HCT116 (cell line): ENCODE measurements at regions not wholly inside any gene's neighbourhood (a gene's known extent, or its start where the extent isn't known, plus 50 kb on each side); places are given as distances from the start of the nearest gene placed in this dataset.

Experiments
- EZH2 ChIP-seq: fragments of 200-600 bp; sonication (generic); IDR thresholded peaks from 2 replicates; pipeline ENCODE4 v1.6.1; 2017; ENCODE audit warnings: antibody characterized with exemption, mixed run types
- JUND ChIP-seq: IDR thresholded peaks from 2 replicates; pipeline ENCODE4 v1.6.1; 2012
- POLR2A ChIP-seq: IDR thresholded peaks from 2 replicates; pipeline ENCODE4 v1.7.0; 2011; ENCODE audit warnings: borderline replicate concordance; ENCODE audit not compliant: insufficient read depth, insufficient read length; ENCODE audit errors: extremely low read depth
- POLR2AphosphoS5 ChIP-seq: IDR thresholded peaks from 2 replicates; pipeline ENCODE4 v1.6.1; 2011; ENCODE audit warnings: mild to moderate bottlenecking, low read depth, low read length, moderate library complexity
- RAD21 ChIP-seq: IDR thresholded peaks from 2 replicates; pipeline ENCODE4 v1.6.1; 2012; ENCODE audit warnings: low read depth, mild to moderate bottlenecking
- TF ChIP-seq, protein P1 (sequence below), 3 experiments: fragments of 200-600 bp in 1 of 3; sonication (generic) in 1 of 3; IDR thresholded peaks in 2 of 3; conservative IDR thresholded peaks in 1 of 3; 2 replicates each; pipeline ENCODE4 v1.5.1; 2012 to 2017; ENCODE audit warnings: low read depth in 2 of 3, low read length in 2 of 3, antibody characterized with exemption in 1 of 3, borderline replicate concordance in 1 of 3, control low read depth in 1 of 3, mild to moderate bottlenecking in 1 of 3, mixed read lengths in 1 of 3, mixed run types in 1 of 3, moderate library complexity in 1 of 3; ENCODE audit not compliant: insufficient read depth in 1 of 3

DNA sequence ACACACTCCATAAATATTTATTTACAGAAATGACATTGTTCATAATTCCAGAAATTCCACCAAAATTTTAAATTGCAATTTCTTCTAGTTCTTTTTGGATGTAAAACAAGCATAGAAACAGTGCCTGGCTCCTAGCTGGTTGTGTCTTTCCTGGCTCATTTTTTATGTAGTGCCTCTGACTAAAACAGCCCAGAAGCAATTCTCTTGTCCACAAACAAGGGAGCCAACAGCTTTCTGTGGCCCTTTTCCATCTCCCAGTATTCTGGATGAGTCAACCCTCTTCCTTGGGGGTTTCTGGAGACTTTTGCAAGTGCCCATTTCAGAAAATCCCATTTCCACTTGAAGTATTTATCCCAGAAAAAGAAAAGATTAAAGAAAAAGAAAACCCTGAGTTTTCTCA lies 141.4 kb downstream of the PHLDA1 start:
- TF ChIP-seq POLR2AphosphoS5 (no peak), EZH2 (no peak), POLR2A (no peak), RAD21 (no peak), JUND (no peak)
- TF ChIP-seq, protein P1, sequence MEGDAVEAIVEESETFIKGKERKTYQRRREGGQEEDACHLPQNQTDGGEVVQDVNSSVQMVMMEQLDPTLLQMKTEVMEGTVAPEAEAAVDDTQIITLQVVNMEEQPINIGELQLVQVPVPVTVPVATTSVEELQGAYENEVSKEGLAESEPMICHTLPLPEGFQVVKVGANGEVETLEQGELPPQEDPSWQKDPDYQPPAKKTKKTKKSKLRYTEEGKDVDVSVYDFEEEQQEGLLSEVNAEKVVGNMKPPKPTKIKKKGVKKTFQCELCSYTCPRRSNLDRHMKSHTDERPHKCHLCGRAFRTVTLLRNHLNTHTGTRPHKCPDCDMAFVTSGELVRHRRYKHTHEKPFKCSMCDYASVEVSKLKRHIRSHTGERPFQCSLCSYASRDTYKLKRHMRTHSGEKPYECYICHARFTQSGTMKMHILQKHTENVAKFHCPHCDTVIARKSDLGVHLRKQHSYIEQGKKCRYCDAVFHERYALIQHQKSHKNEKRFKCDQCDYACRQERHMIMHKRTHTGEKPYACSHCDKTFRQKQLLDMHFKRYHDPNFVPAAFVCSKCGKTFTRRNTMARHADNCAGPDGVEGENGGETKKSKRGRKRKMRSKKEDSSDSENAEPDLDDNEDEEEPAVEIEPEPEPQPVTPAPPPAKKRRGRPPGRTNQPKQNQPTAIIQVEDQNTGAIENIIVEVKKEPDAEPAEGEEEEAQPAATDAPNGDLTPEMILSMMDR (IDR thresholded peaks at IDR 0.05 in 2 of 3, conservative IDR thresholded peaks at IDR 0.05 in 1 of 3; ENCODE audit: borderline replicate concordance in 1 of 3, insufficient read depth in 1 of 3, low read depth in 2 of 3, low read length in 2 of 3), result no peak
